Calu3 (cell line): ENCODE measurements at regions not wholly inside any gene's neighbourhood (a gene's known extent, or its start where the extent isn't known, plus 50 kb on each side); places are given as distances from the start of the nearest gene placed in this dataset.

Source experiments
- BruUV-seq: library from RNA; stranded (reverse); fragments of 400-500 nt; replicated peaks from 2 replicates; lab custom pipeline; 2021; lab: Mats Ljungman, UMichigan
- CTCF ChIA-PET: fragments of 300-600 bp; sonication (Branson Sonifier 250); formaldehyde crosslinking; loops from one replicate; lab custom pipeline; 2022; ENCODE audit warnings: antibody characterized with exemption; lab: Charles Lee
- DNase-seq: peaks from one replicate; pipeline ENCODE4 v3.0.0; 2022
- H3K27ac Mint-ChIP-seq: one replicate; pipeline ENCODE4 v1.8.0; 2022; ENCODE audit warnings: mixed read lengths; ENCODE audit not compliant: unreplicated experiment
- H3K27me3 Mint-ChIP-seq: one replicate; pipeline ENCODE4 v1.8.0; 2022; ENCODE audit warnings: mixed read lengths; ENCODE audit not compliant: unreplicated experiment
- H3K36me3 Mint-ChIP-seq: one replicate; pipeline ENCODE4 v1.8.0; 2022; ENCODE audit warnings: mild to moderate bottlenecking, moderate library complexity, mixed read lengths; ENCODE audit not compliant: insufficient read depth, unreplicated experiment
- H3K4me1 Mint-ChIP-seq: one replicate; pipeline ENCODE4 v1.8.0; 2022; ENCODE audit warnings: mild to moderate bottlenecking, low read depth, mixed read lengths; ENCODE audit not compliant: unreplicated experiment
- H3K4me3 Mint-ChIP-seq: one replicate; pipeline ENCODE4 v1.8.0; 2022; ENCODE audit warnings: mild to moderate bottlenecking, low read depth, moderate library complexity, mixed read lengths; ENCODE audit not compliant: unreplicated experiment
- H3K9me3 Mint-ChIP-seq: one replicate; pipeline ENCODE4 v1.8.0; 2022; ENCODE audit warnings: low read depth, mixed read lengths; ENCODE audit not compliant: unreplicated experiment
- CTCF ChIP-seq: fragments of 200-600 bp; IDR thresholded peaks from one replicate; pipeline ENCODE4 v1.8.0; 2022; ENCODE audit warnings: antibody characterized with exemption; ENCODE audit not compliant: unreplicated experiment
- intact Hi-C: fragments of 100-400 bp; cut with micrococcal nuclease; formaldehyde crosslinking; loops from one replicate; pipeline ENCODE4 v1.10.0; 2022; ENCODE audit not compliant: unreplicated experiment

- Mint-ChIP-seq H3K4me1 (no peaks in the 10 kb centered on the region), H3K27me3 (no peaks in the 10 kb centered on the region), H3K9me3 (peaks cover 5% of the 10 kb centered on the region), H3K4me3 (no peak overlapping the region), H3K36me3 (no peaks in the 10 kb centered on the region), H3K27ac (no peak overlapping the region)
- no peak for TF ChIP-seq CTCF
- intact Hi-C loops, result no loop called here
- CTCF ChIA-PET, result no interaction called here
- BruUV-seq, result no TSS peak
- DNase-seq, result no peak
Measured at GRCh38 chr14:83548061-83548839, 1981.7 kb upstream of the FLRT2 start.

GRCh38 chr14:83556065-83556464 lies 1973.9 kb upstream of the FLRT2 start:
- Mint-ChIP-seq H3K9me3 (peaks cover 2% of the 10 kb centered on the region), H3K27me3 (no peaks in the 10 kb centered on the region), H3K4me3 (no peak overlapping the region), H3K4me1 (no peaks in the 10 kb centered on the region), H3K36me3 (no peaks in the 10 kb centered on the region), H3K27ac (no peak overlapping the region)
- BruUV-seq, result no TSS peak
- intact Hi-C loops, result no loop called here
- CTCF ChIA-PET, result no interaction called here
- no peak for TF ChIP-seq CTCF
- DNase-seq, result no peak

GRCh38 chr14:83556746-83557453 lies 1973.0 kb upstream of the FLRT2 start:
- no peak overlapping the region for H3K27ac Mint-ChIP-seq
- BruUV-seq, result no TSS peak
- H3K36me3 Mint-ChIP-seq, result no peaks in the 10 kb centered on the region
- H3K27me3 Mint-ChIP-seq, result no peaks in the 10 kb centered on the region
- intact Hi-C loops, result no loop called here
- no peak overlapping the region for H3K4me3 Mint-ChIP-seq
- H3K4me1 Mint-ChIP-seq, result no peaks in the 10 kb centered on the region
- no peak for DNase-seq
- no peak for TF ChIP-seq CTCF
- H3K9me3 Mint-ChIP-seq, result peaks cover 2% of the 10 kb centered on the region
- CTCF ChIA-PET, result no interaction called here

GRCh38 chr14:83558946-83559345 lies 1971.0 kb upstream of the FLRT2 start:
- Mint-ChIP-seq H3K4me3 (no peak overlapping the region), H3K27ac (no peak overlapping the region), H3K27me3 (no peaks in the 10 kb centered on the region), H3K4me1 (no peaks in the 10 kb centered on the region), H3K36me3 (no peaks in the 10 kb centered on the region), H3K9me3 (peaks cover 2% of the 10 kb centered on the region)
- BruUV-seq, result no TSS peak
- CTCF ChIA-PET, result no interaction called here
- DNase-seq, result no peak
- intact Hi-C loops, result no loop called here
- no peak for TF ChIP-seq CTCF
